GM23338 (cell line): ENCODE measurements at regions not wholly inside any gene's neighbourhood (a gene's known extent, or its start where the extent isn't known, plus 50 kb on each side); places are given as distances from the start of the nearest gene placed in this dataset.

ENCODE experiments used
- CREB1 ChIP-seq: fragments of 250-450 bp; sonication (Bioruptor Pico); IDR thresholded peaks from 2 replicates; pipeline ENCODE4 v1.5.0; 2020; ENCODE audit warnings: low read depth, mild to moderate bottlenecking, moderate library complexity
- CTCF ChIP-seq, 2 experiments: fragments of 200-600 bp in 1 of 2; sonication (generic) in 1 of 2; conservative IDR thresholded peaks; 2 replicates each; pipeline versions ENCODE4 v1.5.1 to v1.6.1; 2016 to 2017; ENCODE audit warnings: antibody characterized with exemption in 2 of 2, low read depth in 2 of 2, mild to moderate bottlenecking in 2 of 2, moderate library complexity in 1 of 2
- ETS1 ChIP-seq: IDR thresholded peaks from 2 replicates; pipeline ENCODE4 v1.6.1; 2016; ENCODE audit warnings: antibody characterized with exemption
- EZH2 ChIP-seq: fragments of 200-600 bp; sonication (generic); IDR thresholded peaks from one replicate; pipeline ENCODE4 v1.8.0; 2017; ENCODE audit warnings: antibody characterized with exemption, mild to moderate bottlenecking, low read depth; ENCODE audit not compliant: unreplicated experiment
- EZH2phosphoT487 ChIP-seq: fragments of 200-600 bp; sonication (generic); IDR thresholded peaks from one replicate; pipeline ENCODE4 v1.8.1; 2018; ENCODE audit warnings: antibody characterized with exemption; ENCODE audit not compliant: unreplicated experiment
- JUNB ChIP-seq: IDR thresholded peaks from one replicate; pipeline ENCODE4 v1.6.1; 2016; ENCODE audit warnings: antibody characterized with exemption; ENCODE audit not compliant: unreplicated experiment
- NANOG ChIP-seq: IDR thresholded peaks from 2 replicates; pipeline ENCODE4 v1.6.1; 2016; ENCODE audit warnings: antibody characterized with exemption, borderline replicate concordance
- POLR2AphosphoS5 ChIP-seq: IDR thresholded peaks from 2 replicates; pipeline ENCODE4 v1.6.1; 2016; ENCODE audit warnings: antibody characterized with exemption, low read depth
- ZNF114 ChIP-seq: fragments of 250-450 bp; sonication (Bioruptor Pico); IDR thresholded peaks from 2 replicates; pipeline ENCODE4 v1.5.0; 2020; ENCODE audit warnings: mild to moderate bottlenecking, moderate library complexity
- ZNF331 ChIP-seq: fragments of 250-450 bp; sonication (Bioruptor Pico); IDR thresholded peaks from 2 replicates; pipeline ENCODE4 v1.5.0; 2020; ENCODE audit warnings: low read depth, mild to moderate bottlenecking, moderate library complexity
- TF ChIP-seq, protein P1 (sequence below): IDR thresholded peaks from one replicate; pipeline ENCODE4 v1.6.1; 2018; ENCODE audit warnings: antibody characterized with exemption; ENCODE audit not compliant: unreplicated experiment
- TF ChIP-seq, protein P2 (sequence below): fragments of 250-450 bp; sonication (Bioruptor Pico); IDR thresholded peaks from 2 replicates; pipeline ENCODE4 v1.5.0; 2020; ENCODE audit warnings: mild to moderate bottlenecking, moderate library complexity

- TF ChIP-seq CTCF (conservative IDR thresholded peaks at IDR 0.05; ENCODE audit: low read depth in 2 of 2): no peak
- TF ChIP-seq ETS1: no peak
- TF ChIP-seq NANOG: peak; percentile 4; the same call in 1 of the 2 replicates
- TF ChIP-seq JUNB: no peak
- TF ChIP-seq, protein P1, sequence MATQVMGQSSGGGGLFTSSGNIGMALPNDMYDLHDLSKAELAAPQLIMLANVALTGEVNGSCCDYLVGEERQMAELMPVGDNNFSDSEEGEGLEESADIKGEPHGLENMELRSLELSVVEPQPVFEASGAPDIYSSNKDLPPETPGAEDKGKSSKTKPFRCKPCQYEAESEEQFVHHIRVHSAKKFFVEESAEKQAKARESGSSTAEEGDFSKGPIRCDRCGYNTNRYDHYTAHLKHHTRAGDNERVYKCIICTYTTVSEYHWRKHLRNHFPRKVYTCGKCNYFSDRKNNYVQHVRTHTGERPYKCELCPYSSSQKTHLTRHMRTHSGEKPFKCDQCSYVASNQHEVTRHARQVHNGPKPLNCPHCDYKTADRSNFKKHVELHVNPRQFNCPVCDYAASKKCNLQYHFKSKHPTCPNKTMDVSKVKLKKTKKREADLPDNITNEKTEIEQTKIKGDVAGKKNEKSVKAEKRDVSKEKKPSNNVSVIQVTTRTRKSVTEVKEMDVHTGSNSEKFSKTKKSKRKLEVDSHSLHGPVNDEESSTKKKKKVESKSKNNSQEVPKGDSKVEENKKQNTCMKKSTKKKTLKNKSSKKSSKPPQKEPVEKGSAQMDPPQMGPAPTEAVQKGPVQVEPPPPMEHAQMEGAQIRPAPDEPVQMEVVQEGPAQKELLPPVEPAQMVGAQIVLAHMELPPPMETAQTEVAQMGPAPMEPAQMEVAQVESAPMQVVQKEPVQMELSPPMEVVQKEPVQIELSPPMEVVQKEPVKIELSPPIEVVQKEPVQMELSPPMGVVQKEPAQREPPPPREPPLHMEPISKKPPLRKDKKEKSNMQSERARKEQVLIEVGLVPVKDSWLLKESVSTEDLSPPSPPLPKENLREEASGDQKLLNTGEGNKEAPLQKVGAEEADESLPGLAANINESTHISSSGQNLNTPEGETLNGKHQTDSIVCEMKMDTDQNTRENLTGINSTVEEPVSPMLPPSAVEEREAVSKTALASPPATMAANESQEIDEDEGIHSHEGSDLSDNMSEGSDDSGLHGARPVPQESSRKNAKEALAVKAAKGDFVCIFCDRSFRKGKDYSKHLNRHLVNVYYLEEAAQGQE: no peak
- no peak for TF ChIP-seq EZH2phosphoT487
- TF ChIP-seq ZNF331 (CRISPR knock-in tag): no peak
- TF ChIP-seq POLR2AphosphoS5: no peak
- TF ChIP-seq EZH2: no peak
- TF ChIP-seq CREB1 (CRISPR knock-in tag): no peak
- TF ChIP-seq, protein P2, sequence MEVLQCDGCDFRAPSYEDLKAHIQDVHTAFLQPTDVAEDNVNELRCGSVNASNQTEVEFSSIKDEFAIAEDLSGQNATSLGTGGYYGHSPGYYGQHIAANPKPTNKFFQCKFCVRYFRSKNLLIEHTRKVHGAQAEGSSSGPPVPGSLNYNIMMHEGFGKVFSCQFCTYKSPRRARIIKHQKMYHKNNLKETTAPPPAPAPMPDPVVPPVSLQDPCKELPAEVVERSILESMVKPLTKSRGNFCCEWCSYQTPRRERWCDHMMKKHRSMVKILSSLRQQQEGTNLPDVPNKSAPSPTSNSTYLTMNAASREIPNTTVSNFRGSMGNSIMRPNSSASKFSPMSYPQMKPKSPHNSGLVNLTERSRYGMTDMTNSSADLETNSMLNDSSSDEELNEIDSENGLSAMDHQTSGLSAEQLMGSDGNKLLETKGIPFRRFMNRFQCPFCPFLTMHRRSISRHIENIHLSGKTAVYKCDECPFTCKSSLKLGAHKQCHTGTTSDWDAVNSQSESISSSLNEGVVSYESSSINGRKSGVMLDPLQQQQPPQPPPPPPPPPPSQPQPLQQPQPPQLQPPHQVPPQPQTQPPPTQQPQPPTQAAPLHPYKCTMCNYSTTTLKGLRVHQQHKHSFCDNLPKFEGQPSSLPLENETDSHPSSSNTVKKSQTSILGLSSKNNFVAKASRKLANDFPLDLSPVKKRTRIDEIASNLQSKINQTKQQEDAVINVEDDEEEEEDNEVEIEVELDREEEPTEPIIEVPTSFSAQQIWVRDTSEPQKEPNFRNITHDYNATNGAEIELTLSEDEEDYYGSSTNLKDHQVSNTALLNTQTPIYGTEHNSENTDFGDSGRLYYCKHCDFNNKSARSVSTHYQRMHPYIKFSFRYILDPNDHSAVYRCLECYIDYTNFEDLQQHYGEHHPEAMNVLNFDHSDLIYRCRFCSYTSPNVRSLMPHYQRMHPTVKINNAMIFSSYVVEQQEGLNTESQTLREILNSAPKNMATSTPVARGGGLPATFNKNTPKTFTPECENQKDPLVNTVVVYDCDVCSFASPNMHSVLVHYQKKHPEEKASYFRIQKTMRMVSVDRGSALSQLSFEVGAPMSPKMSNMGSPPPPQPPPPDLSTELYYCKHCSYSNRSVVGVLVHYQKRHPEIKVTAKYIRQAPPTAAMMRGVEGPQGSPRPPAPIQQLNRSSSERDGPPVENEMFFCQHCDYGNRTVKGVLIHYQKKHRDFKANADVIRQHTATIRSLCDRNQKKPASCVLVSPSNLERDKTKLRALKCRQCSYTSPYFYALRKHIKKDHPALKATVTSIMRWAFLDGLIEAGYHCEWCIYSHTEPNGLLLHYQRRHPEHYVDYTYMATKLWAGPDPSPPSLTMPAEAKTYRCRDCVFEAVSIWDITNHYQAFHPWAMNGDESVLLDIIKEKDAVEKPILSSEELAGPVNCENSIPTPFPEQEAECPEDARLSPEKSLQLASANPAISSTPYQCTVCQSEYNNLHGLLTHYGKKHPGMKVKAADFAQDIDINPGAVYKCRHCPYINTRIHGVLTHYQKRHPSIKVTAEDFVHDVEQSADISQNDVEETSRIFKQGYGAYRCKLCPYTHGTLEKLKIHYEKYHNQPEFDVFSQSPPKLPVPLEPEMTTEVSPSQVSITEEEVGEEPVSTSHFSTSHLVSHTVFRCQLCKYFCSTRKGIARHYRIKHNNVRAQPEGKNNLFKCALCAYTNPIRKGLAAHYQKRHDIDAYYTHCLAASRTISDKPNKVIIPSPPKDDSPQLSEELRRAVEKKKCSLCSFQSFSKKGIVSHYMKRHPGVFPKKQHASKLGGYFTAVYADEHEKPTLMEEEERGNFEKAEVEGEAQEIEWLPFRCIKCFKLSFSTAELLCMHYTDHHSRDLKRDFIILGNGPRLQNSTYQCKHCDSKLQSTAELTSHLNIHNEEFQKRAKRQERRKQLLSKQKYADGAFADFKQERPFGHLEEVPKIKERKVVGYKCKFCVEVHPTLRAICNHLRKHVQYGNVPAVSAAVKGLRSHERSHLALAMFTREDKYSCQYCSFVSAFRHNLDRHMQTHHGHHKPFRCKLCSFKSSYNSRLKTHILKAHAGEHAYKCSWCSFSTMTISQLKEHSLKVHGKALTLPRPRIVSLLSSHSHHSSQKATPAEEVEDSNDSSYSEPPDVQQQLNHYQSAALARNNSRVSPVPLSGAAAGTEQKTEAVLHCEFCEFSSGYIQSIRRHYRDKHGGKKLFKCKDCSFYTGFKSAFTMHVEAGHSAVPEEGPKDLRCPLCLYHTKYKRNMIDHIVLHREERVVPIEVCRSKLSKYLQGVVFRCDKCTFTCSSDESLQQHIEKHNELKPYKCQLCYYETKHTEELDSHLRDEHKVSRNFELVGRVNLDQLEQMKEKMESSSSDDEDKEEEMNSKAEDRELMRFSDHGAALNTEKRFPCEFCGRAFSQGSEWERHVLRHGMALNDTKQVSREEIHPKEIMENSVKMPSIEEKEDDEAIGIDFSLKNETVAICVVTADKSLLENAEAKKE (CRISPR knock-in tag): 0 out of 2 replicates have a peak, but pooled peaks have one; percentile 29
- TF ChIP-seq ZNF114: no peak
These were observed 442.2 kb upstream of the ID2 start for GRCh38 chr2:8239531-8240088.
